ENCODE measurements at regions not wholly inside any gene's neighbourhood (a gene's known extent, or its start where the extent isn't known, plus 50 kb on each side); places are given as distances from the start of the nearest gene placed in this dataset.
"Not testable (repeated sequence)": the region's sequence is repeated elsewhere in the genome, so short reads cannot be mapped to it uniquely, and the experiment has no call there.

DNA sequence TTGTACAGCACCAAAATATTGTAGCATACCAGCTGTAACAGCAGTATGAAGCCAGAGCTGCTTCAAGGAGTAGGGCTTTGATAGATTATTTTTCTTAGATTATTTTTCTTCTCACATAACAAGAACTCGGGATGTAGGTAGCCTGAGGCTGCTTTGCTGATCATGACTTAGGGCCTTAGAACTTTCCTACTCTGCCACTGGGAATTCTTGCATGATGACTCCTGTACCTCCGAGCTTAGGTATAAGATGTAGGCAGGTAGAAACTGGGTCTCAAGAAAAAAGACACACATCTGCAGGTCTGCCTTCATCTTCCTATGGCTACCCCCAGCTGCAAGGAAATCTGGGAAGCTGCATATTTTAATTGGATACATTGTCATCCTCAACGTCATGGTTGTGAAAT lies 115.9 kb upstream of the PNPLA4 start:
- no peak overlapping the region for H3K4me3 Mint-ChIP-seq
- no peak overlapping the region for H3K27ac Mint-ChIP-seq
- ChIA-PET POLR2A (no interaction called here), CTCF (no interaction called here)
- H3K27me3 Mint-ChIP-seq, result no peaks in the 10 kb centered on the region
- no peaks in the 10 kb centered on the region for H3K4me1 Mint-ChIP-seq
- H3K36me3 Mint-ChIP-seq (ENCODE audit: low read depth), result no peaks in the 10 kb centered on the region
- DNase-seq, result no peak
- no peaks in the 10 kb centered on the region for H3K9me3 Mint-ChIP-seq

DNA sequence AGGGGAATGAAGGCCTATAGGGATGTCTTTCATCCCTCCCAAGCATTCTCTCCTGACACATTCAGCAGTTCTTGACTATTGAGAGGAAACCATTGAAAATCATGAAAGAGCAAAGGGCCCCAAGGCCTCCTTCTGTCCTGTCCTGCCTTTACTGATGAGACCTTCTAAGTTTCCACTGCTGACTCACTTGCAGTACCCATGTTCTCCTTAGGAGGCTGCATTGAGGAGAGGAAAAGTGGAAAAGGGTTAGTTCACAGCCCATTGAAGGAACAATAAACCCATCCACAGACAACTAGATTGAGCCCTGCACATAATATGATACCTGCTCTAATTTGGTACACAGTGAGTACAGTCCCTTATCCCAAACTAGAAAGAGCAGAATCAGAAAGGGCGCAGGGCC lies 115.1 kb upstream of the PNPLA4 start:
- no peaks in the 10 kb centered on the region for H3K27me3 Mint-ChIP-seq
- peaks cover 6% of the 10 kb centered on the region for H3K4me1 Mint-ChIP-seq
- H3K36me3 Mint-ChIP-seq (ENCODE audit: low read depth), result no peaks in the 10 kb centered on the region
- CTCF ChIA-PET, result no interaction called here
- POLR2A ChIA-PET, result no interaction called here
- H3K9me3 Mint-ChIP-seq, result no peaks in the 10 kb centered on the region
- no peak for DNase-seq
- no peak overlapping the region for H3K4me3 Mint-ChIP-seq
- no peak overlapping the region for H3K27ac Mint-ChIP-seq

DNA sequence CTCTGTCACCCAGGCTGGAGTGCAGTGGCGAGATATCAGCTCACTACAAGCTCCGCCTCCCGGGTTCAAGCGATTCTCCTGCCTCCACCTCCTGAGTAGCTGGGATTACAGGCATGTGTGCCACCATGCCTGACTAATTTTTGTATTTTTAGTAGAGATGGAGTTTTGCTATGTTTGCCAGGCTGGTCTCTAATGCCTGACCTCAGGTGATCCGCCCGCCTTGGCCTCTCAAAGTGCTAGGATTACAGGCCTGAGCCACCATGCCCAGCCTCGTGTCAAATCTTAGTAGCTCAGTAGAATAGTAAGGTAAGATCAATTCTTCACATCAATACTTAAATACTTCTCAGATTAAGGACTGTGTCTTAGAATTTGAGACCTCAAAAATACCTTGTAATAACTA lies 112.5 kb upstream of the PNPLA4 start:
- H3K9me3 Mint-ChIP-seq; DNase-seq; POLR2A ChIA-PET; H3K36me3 Mint-ChIP-seq (ENCODE audit: low read depth); H3K4me1 Mint-ChIP-seq; H3K4me3 Mint-ChIP-seq; H3K27me3 Mint-ChIP-seq; H3K27ac Mint-ChIP-seq: not testable (repeated sequence)
- CTCF ChIA-PET, result interaction anchor here (0.7 kb wide), 1 partner anchor 128 kb away, joined by 3 read pairs; no protein-coding TSS in a partner anchor

DNA sequence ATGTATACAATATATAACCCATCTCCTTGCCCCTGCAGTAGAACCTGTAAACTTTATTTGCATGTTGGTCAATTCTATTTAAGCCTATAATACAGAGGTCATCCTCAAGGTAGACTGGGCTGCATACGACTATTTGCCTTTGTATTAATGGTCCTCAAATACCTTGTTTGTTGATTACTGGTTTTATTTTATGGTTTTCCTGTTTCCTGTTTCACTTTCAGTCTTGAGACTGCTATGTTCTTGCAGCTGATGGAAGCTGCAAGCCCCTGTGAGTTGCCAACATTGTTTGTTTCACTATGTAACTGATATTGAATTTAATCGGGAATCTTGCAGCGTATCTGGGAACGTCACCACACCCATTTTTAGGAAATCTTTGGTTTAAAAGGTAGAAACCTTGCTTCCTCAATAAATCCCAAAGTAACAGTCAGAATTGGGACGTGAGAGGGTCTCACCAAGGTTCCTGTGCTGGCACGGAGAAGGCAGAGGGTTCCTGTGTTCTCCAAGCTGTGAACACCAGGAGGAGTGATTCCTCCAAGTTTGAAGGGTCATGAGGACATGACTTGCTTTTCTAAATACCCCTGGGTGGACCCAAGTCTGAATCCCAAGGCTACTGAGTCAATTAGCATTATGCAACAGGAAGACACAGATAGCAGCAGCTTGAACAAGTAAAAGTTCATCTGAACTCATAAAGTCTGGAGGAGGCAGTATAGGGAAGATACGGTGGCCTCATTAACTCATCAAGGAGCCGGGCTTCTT lies 110.6 kb upstream of the PNPLA4 start:
- ChIA-PET CTCF (no interaction called here), POLR2A (no interaction called here)
- no peak for DNase-seq
- Mint-ChIP-seq H3K4me3 (no peak overlapping the region), H3K27me3 (no peaks in the 10 kb centered on the region), H3K9me3 (no peaks in the 10 kb centered on the region), H3K4me1 (peaks cover 6% of the 10 kb centered on the region), H3K36me3 (ENCODE audit: low read depth) (no peaks in the 10 kb centered on the region), H3K27ac (no peak overlapping the region)

DNA sequence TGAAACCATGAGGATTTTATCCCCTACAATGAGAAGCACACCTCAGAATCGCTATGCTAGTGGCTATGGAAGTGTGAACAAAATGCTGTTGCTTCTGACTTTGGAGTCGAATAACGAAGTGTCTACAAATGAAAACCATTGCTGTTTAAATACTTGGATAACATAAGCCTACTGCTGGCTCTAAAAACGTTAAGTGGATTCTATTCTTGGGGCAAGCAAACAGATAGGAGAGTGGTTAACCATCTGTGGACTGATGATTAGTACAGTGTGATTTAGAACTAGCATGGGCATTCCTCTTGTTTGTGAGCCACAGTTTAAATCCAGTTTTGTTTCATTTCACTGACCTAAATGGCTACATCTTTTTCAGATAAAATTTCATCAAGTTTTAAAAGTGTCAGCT lies 109.7 kb upstream of the PNPLA4 start:
- Mint-ChIP-seq H3K4me1 (peaks cover 6% of the 10 kb centered on the region), H3K36me3 (ENCODE audit: low read depth) (no peaks in the 10 kb centered on the region), H3K27me3 (no peaks in the 10 kb centered on the region), H3K27ac (no peak overlapping the region), H3K9me3 (no peaks in the 10 kb centered on the region), H3K4me3 (no peak overlapping the region)
- no peak for DNase-seq
- ChIA-PET POLR2A (no interaction called here), CTCF (no interaction called here)

DNA sequence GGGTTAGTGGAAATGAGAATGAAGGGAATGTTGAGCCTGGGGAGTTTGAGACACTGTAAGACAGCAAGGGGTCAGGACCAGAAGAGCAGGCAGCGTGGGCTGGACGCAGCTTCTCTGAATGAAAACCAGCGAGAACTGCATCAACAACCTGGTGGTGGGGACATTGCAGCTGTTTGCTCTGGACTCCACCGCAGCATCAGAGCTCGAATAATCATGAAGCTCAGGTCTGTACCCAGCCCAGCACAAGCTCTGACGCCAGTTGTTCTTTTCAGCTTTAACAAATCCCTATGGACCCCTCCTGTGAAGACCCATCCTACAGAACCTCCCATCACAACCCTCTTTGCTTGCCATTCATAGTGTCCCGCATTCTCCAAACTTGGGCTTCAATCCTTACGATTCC lies 106.8 kb upstream of the PNPLA4 start:
- CTCF ChIA-PET, result no interaction called here
- DNase-seq, result no peak
- no peak overlapping the region for H3K27ac Mint-ChIP-seq

DNA sequence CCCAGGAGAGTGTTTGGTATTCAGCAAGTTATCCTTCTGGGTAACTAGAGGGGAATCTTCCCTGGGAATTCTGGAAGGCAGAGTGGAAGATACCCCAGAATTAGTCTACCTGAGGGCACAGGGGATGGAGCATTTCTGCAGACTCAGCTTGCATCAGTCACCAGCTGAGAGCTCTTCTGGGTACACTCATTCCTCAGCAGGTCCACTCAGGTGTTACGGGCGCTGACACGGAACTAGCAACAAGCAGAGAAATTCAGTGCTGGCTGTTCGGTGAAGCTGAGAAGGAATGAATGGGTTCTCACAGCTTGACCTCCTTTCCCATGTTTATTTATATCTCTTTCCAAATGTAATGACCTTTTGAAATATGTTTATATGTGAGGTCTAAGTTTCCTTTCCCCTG lies 106.0 kb upstream of the PNPLA4 start:
- ChIA-PET POLR2A (no interaction called here), CTCF (no interaction called here)
- no peaks in the 10 kb centered on the region for H3K27me3 Mint-ChIP-seq
- no peak overlapping the region for H3K27ac Mint-ChIP-seq
- peaks cover 6% of the 10 kb centered on the region for H3K4me1 Mint-ChIP-seq
- DNase-seq, result no peak
- no peaks in the 10 kb centered on the region for H3K36me3 Mint-ChIP-seq (ENCODE audit: low read depth)
- no peak overlapping the region for H3K4me3 Mint-ChIP-seq
- H3K9me3 Mint-ChIP-seq, result no peaks in the 10 kb centered on the region

More for the DNA sequence above, 106.8 kb upstream of the PNPLA4 start:
- Mint-ChIP-seq H3K4me3 (no peak overlapping the region), H3K36me3 (ENCODE audit: low read depth) (no peaks in the 10 kb centered on the region), H3K9me3 (no peaks in the 10 kb centered on the region), H3K27me3 (no peaks in the 10 kb centered on the region), H3K4me1 (peaks cover 6% of the 10 kb centered on the region)
- POLR2A ChIA-PET, result no interaction called here

DNA sequence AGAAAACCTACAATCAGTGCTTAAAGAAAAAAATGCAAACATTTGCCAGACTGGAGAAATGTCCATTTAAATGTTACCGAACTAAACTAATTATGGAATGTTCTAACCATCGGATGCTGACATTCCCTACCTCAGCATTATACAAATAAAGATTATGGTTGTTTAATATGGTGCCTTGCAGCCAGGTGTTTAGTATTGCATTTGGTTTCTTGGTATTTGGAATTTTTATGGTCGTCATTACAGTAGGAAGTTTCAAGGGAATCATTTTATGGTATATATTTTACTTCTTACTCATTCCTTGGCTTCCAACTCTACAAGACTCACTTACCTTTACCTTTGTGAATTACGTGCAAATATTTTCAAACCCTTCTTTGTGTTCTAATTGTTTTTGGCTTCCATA lies 103.1 kb upstream of the PNPLA4 start:
- H3K9me3 Mint-ChIP-seq, result no peaks in the 10 kb centered on the region
- DNase-seq, result no peak
- no peaks in the 10 kb centered on the region for H3K4me1 Mint-ChIP-seq
- no peak overlapping the region for H3K27ac Mint-ChIP-seq
- H3K4me3 Mint-ChIP-seq, result no peak overlapping the region
- ChIA-PET POLR2A (no interaction called here), CTCF (no interaction called here)
- H3K27me3 Mint-ChIP-seq, result no peaks in the 10 kb centered on the region
- H3K36me3 Mint-ChIP-seq (ENCODE audit: low read depth), result no peaks in the 10 kb centered on the region

DNA sequence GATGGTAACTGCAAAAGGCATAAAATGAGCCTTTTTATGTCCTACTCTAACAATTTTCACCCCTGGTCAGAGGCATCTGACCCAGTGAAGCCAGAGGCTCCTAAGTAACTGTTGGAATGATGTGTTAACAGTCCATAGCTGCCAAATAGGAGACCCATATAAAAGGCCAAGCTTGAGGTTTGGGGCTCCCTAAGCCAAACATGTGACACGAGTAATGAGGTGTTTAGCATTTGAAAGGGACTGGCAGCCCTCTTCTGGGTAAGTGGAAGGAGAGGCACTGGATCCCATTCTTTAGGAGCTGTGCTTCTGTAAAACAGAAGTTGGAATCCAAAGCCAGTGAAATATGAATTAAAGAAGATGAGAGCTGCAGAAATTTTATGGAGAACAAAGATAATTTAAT lies 100.6 kb upstream of the PNPLA4 start:
- no peaks in the 10 kb centered on the region for H3K27me3 Mint-ChIP-seq
- CTCF ChIA-PET, result no interaction called here
- no peak for DNase-seq
- H3K27ac Mint-ChIP-seq, result no peak overlapping the region
- no peak overlapping the region for H3K4me3 Mint-ChIP-seq
- H3K9me3 Mint-ChIP-seq, result no peaks in the 10 kb centered on the region
- no peaks in the 10 kb centered on the region for H3K4me1 Mint-ChIP-seq
- POLR2A ChIA-PET, result no interaction called here
- H3K36me3 Mint-ChIP-seq (ENCODE audit: low read depth), result no peaks in the 10 kb centered on the region

DNA sequence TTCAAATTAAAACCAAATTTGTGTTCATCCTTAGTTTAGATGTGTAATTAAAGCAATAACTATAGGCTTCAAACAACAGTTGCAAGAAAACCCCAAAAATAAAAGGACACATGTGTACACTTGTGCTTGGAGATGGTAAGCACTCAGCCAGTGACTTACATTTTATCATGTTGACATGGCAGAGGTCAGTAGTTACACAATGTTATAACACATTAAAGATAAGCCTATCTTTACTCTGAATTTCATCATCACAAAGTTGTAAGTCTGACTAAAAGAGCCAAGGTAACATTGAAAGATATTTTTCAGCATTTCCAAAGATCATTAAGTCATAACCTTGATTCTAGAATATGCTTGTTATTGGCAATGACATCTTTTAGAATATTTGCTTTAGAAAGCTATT lies 98.5 kb upstream of the PNPLA4 start:
- no peaks in the 10 kb centered on the region for H3K36me3 Mint-ChIP-seq (ENCODE audit: low read depth)
- H3K9me3 Mint-ChIP-seq, result no peaks in the 10 kb centered on the region
- no peaks in the 10 kb centered on the region for H3K27me3 Mint-ChIP-seq
- no peaks in the 10 kb centered on the region for H3K4me1 Mint-ChIP-seq
- POLR2A ChIA-PET, result no interaction called here
- CTCF ChIA-PET, result no interaction called here
- DNase-seq, result no peak
- H3K27ac Mint-ChIP-seq, result no peak overlapping the region
- no peak overlapping the region for H3K4me3 Mint-ChIP-seq

DNA sequence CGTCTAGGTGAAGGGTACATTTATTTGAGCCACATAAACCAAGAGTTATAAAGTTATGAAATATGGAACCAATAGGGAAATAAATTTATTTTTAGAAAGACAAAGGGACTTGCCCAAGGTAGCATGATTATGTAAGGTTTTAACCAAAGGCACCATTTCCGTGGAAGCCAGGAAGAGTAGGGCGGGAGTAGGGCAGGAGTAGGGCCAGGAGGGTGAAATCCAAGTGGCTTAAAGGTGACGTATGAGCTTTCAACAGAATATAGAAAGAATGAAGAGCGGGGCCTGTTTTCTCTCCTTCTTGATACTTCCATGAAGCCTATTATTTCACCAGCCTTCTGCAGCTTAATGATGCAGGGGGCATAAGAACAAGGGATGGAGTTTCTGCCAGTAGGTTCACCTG lies 91.7 kb upstream of the PNPLA4 start:
- H3K4me1 Mint-ChIP-seq, result no peaks in the 10 kb centered on the region
- H3K27ac Mint-ChIP-seq, result no peak overlapping the region
- POLR2A ChIA-PET, result no interaction called here
- no peak overlapping the region for H3K4me3 Mint-ChIP-seq
- CTCF ChIA-PET, result no interaction called here
- no peaks in the 10 kb centered on the region for H3K9me3 Mint-ChIP-seq
- H3K27me3 Mint-ChIP-seq, result no peaks in the 10 kb centered on the region
- DNase-seq, result no peak
- H3K36me3 Mint-ChIP-seq (ENCODE audit: low read depth), result no peaks in the 10 kb centered on the region

DNA sequence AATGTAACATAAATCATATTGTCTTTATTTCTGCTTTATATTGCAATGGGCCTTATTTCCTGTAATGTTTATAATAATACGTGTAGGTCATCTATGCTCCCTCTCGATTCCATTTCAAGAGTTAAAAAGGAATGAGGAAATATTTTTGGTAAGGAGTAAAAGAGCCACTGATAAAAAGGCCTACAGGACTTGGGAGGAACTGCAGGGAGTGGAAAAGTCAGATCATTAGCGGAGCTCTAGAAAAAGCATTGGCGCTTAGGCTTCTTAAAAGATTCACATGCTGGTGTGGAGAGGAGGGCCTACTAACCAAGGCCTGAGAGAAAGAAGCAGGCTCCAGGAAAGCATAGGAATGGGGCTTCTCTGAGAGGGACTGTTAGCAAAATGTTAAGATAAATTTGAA lies 82.9 kb upstream of the PNPLA4 start:
- ChIA-PET POLR2A (no interaction called here), CTCF (no interaction called here)
- DNase-seq, result no peak
- no peaks in the 10 kb centered on the region for H3K27me3 Mint-ChIP-seq
- no peaks in the 10 kb centered on the region for H3K9me3 Mint-ChIP-seq
- no peak overlapping the region for H3K4me3 Mint-ChIP-seq
- H3K36me3 Mint-ChIP-seq (ENCODE audit: low read depth), result no peaks in the 10 kb centered on the region
- no peaks in the 10 kb centered on the region for H3K4me1 Mint-ChIP-seq
- H3K27ac Mint-ChIP-seq, result no peak overlapping the region

DNA sequence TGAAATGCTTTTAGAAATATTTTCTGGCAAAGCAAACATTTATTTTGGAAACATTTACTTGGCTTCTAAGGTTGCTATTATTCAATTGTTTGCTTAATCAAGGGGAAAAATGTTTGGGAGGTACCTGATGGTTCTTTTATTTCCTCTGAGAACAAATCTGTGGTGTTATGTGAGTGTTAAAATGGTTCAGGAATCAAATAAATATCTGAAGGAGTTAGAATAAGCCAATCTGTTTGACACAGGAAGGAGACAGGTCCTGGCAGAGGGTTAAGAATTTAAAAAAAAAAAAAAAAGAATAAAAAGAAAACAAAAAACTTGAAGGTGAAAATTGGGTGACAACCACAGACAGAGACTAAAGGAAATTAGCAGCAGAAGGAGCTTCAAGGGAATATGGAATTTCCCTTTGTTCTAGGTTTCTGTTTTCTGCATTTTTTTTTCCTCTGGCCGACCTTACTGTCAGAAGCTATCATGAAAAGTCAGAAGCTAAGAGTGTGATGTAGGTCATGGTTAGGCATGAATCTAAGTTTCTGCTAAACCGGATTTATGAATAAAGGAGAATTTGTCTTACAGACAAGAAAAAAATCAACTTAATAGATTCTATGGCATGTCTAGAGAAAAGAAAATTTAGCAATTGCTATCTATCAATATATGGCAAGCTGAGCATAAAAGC lies 78.6 kb upstream of the PNPLA4 start:
- Mint-ChIP-seq H3K4me1 (no peaks in the 10 kb centered on the region), H3K9me3 (no peaks in the 10 kb centered on the region), H3K36me3 (ENCODE audit: low read depth) (no peaks in the 10 kb centered on the region), H3K4me3 (no peak overlapping the region), H3K27me3 (no peaks in the 10 kb centered on the region), H3K27ac (no peak overlapping the region)
- CTCF ChIA-PET, result no interaction called here
- POLR2A ChIA-PET, result no interaction called here
- DNase-seq, result no peak

DNA sequence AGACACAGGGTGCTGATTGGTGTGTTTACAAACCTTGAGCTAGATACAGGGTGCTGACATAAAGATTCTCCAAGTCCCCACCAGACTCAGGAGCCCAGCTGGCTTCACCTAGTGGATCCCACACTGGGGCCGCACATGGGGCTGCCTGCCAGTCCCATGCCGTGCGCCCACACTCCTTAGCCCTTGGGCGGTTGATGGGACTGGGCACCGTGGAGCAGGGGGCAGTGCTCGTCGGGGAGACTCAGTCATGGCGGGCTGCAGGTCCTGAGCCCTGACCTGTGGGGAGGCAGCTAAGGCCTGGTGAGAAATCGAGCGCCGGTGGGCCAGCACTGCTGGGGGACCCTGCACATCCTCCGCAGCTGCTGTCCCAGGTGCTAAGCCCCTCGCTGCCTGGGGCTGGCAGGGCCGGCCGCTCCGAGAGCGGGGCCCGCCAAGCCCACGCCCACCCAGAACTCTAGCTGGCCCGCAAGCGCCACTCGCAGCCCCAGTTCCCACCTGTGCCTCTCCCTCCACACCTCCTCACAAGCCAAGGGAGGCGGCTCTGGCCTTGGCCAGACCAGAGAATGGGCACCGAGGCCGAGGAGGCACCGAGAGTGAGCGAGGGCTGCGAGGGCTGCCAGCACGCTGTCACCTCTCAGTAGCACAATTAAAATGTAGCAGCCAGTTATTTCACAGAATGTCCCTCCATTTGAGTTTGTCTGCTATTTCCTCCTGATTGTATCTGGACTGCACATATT lies 76.1 kb upstream of the PNPLA4 start:
- no peaks in the 10 kb centered on the region for H3K4me1 Mint-ChIP-seq
- no peak for DNase-seq
- CTCF ChIA-PET, result no interaction called here
- no peaks in the 10 kb centered on the region for H3K36me3 Mint-ChIP-seq (ENCODE audit: low read depth)
- H3K27me3 Mint-ChIP-seq, result no peaks in the 10 kb centered on the region
- no peak overlapping the region for H3K27ac Mint-ChIP-seq
- no peak overlapping the region for H3K4me3 Mint-ChIP-seq
- POLR2A ChIA-PET, result no interaction called here
- no peaks in the 10 kb centered on the region for H3K9me3 Mint-ChIP-seq
